K562 (cell line): ENCODE measurements at regions not wholly inside any gene's neighbourhood (a gene's known extent, or its start where the extent isn't known, plus 50 kb on each side); places are given as distances from the start of the nearest gene placed in this dataset.
A peak's percentile ranks its signal among the peaks of the same experiment; 100 is the strongest.

Experiments
- FOS ChIP-seq: IDR thresholded peaks from 3 replicates; pipeline ENCODE4 v1.6.1; 2011; ENCODE audit not compliant: insufficient read length; ENCODE audit errors: extremely low read depth
- FOXA3 ChIP-seq, 2 experiments: fragments of 450-650 bp in 1 of 2; sonication (generic) in 1 of 2; formaldehyde crosslinking; IDR thresholded peaks in 1 of 2; conservative IDR thresholded peaks in 1 of 2; 2 replicates each; pipeline versions ENCODE4 v1.4.0 to v1.8.0; 2020 to 2022; ENCODE audit warnings: mild to moderate bottlenecking in 2 of 2, missing genetic modification reagents in 1 of 2
- LCOR ChIP-seq: sonication (generic); formaldehyde crosslinking; IDR thresholded peaks from 2 replicates; pipeline ENCODE4 v1.8.0; 2022; ENCODE audit warnings: mild to moderate bottlenecking, missing genetic modification reagents
- MCM7 ChIP-seq, 2 experiments: fragments of 450-650 bp; IDR thresholded peaks; 2 replicates each; pipeline ENCODE4 v1.6.1; 2016 to 2018
- PRDM10 ChIP-seq: fragments of 450-650 bp; IDR thresholded peaks from 2 replicates; pipeline ENCODE4 v1.6.1; 2018; ENCODE audit not compliant: partially characterized antibody
- RREB1 ChIP-seq: fragments of 250-450 bp; sonication (Bioruptor Pico); IDR thresholded peaks from 2 replicates; pipeline ENCODE4 v1.4.0; 2020
- SMARCE1 ChIP-seq: fragments of 450-650 bp; IDR thresholded peaks from 2 replicates; pipeline ENCODE4 v1.7.1; 2016; ENCODE audit warnings: mild to moderate bottlenecking
- TSC22D4 ChIP-seq: fragments of 450-650 bp; IDR thresholded peaks from 2 replicates; pipeline ENCODE4 v1.6.1; 2016; ENCODE audit warnings: missing genetic modification characterization, missing biosample characterization, control low read depth
- ZBTB17 ChIP-seq: fragments of 450-650 bp; formaldehyde crosslinking; IDR thresholded peaks from 2 replicates; pipeline ENCODE4 v1.4.0; 2020; ENCODE audit warnings: mild to moderate bottlenecking
- ZNF347 ChIP-seq: fragments of 450-650 bp; formaldehyde crosslinking; IDR thresholded peaks from 2 replicates; pipeline ENCODE4 v1.4.0; 2020; ENCODE audit warnings: low read depth, mild to moderate bottlenecking, moderate library complexity
- ZNF398 ChIP-seq: fragments of 250-450 bp; sonication (Bioruptor Pico); IDR thresholded peaks from 2 replicates; pipeline ENCODE4 v1.8.0; 2021; ENCODE audit warnings: moderate library complexity, mild to moderate bottlenecking, inconsistent platforms
- ZNF696 ChIP-seq: fragments of 250-450 bp; sonication (Bioruptor Pico); conservative IDR thresholded peaks from 2 replicates; pipeline ENCODE4 v1.4.0; 2020; ENCODE audit warnings: mild to moderate bottlenecking, moderate library complexity
- ZNF717 ChIP-seq: fragments of 250-450 bp; sonication (Bioruptor Pico); IDR thresholded peaks from 2 replicates; pipeline ENCODE4 v1.5.0; 2021
- ZNF77 ChIP-seq: fragments of 250-450 bp; sonication (Bioruptor Pico); IDR thresholded peaks from 2 replicates; pipeline ENCODE4 v1.5.0; 2020

- TF ChIP-seq PRDM10 (peak; percentile 87), ZNF398 (CRISPR knock-in tag) (no peak), MCM7 (IDR thresholded peaks at IDR 0.05) (no peak), ZNF717 (CRISPR knock-in tag) (peak; percentile 70; the same call in 1 of the 2 replicates), ZNF347 (CRISPR knock-in tag) (peak; percentile 86), FOS (no peak), ZNF77 (CRISPR knock-in tag) (no peak), FOXA3 (CRISPR knock-in tag; conservative IDR thresholded peaks at IDR 0.05 in 1 of 2, IDR thresholded peaks at IDR 0.05 in 1 of 2) (peak; percentile 54 to 72; a peak in 2 of 4 replicates), ZNF696 (CRISPR knock-in tag) (peak; percentile 84; the same call in 1 of the 2 replicates), RREB1 (CRISPR knock-in tag) (peak; percentile 96), LCOR (CRISPR knock-in tag) (peak; percentile 94; the same call in 1 of the 2 replicates), SMARCE1 (peak; percentile 100), ZBTB17 (CRISPR knock-in tag) (peak; percentile 96), TSC22D4 (tag) (no peak)
These were observed 101.3 kb upstream of the LARP1 start (continued) for GRCh38 chr5:154653764-154654485.
